G401 (cell line): ENCODE measurements at regions not wholly inside any gene's neighbourhood (a gene's known extent, or its start where the extent isn't known, plus 50 kb on each side); places are given as distances from the start of the nearest gene placed in this dataset.
"Not testable (repeated sequence)": the region's sequence is repeated elsewhere in the genome, so short reads cannot be mapped to it uniquely, and the experiment has no call there.

Experiments used
- DNase-seq: peaks from one replicate; pipeline ENCODE4 v3.0.0-alpha.2; 2015; ENCODE audit warnings: low spot score
- in situ Hi-C: cut with HindIII; loops from 2 replicates; pipeline ENCODE4 v1.10.0; 2016; ENCODE audit warnings: low sequenced_read_pairs, mixed read lengths

DNA sequence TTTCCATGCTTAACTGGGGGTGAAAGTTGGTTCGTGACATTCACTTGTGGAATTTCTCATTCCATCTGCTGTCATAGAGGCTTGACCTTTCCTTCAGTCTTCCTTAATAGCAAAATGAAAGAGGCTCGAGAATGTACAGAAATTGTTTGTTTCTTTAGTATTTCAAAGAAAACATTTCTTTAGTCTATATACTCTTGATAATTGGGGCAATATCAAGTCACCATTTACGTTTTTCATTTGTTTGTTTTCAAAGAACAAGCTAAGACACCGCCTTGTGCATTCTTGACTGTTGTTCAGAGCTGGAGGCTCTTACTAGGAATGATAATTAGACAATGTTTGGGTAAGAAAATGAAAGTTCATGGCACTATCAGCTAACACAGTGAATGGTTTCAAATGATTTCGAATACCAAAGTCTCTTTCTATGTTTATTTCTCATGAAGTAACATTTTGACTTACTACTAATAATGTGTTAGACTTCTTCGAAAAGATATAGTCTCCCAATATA, 835.4 kb downstream of the SEMA5A start:
- in situ Hi-C loops = no loop called here
- no peak for DNase-seq

DNA sequence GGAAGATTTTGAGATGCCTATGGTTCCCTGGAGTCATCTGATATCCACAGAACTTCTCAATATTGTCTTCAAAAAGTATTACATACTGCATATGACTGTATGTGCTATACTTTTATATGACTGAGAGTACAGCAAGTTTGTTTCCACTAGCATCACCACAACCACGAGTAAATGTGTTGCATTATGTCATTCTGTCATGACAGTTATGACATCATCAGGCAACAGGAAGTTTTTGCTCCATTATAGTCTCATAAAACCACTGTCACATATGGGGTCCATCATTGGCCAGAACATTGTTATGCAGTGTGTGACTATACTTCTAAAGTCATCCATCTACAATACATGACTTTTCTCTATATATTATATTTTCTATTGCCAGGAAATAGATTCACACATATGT, 831.7 kb downstream of the SEMA5A start:
- no peak for DNase-seq
- in situ Hi-C loops = no loop called here

GRCh38 chr5:8714861-8715260, 831.0 kb downstream of the SEMA5A start:
- in situ Hi-C loops = no loop called here
- no peak for DNase-seq

DNA sequence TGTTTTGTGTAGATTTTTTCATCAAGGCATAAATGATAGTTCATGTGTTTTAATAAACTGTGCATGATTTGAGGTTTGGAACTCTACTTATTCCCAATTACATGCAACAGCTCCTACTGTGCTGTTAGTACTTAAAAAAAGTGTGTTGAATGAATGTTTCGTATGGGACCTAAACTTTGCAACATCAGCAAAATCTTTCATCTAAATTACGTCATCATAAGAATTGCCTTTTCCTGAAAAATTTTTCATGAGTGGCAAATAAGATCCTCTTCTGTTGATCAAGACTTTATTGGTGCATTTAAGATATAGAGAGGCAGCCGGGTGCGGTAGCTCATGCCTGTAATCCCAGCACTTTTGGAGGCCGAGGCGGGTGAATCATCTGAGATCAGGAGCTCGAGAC, 826.1 kb downstream of the SEMA5A start:
- in situ Hi-C loops = no loop called here
- DNase-seq = no peak

GRCh38 chr5:8720506-8720905, 825.4 kb downstream of the SEMA5A start:
- in situ Hi-C loops = no loop called here
- DNase-seq = no peak

DNA sequence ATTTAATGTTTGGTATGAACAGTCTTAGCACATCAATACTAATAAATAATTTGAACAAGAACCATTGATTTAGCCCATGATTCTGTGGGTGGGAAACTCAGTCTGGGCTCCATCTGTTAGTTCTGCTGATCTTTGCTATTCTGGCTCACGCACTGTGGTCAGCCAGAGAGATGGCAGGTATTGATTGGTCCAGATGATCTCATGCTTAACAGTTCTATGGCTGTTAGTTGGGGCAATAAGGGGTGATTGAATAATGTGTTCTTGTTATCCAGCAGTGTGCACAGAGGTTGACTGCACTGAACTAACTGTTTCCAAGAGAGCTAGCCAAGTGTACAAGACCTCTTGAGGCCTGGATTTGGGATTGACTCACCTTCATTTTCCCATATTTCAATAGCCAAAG, 824.3 kb downstream of the SEMA5A start:
- DNase-seq = no peak
- in situ Hi-C loops = no loop called here

DNA sequence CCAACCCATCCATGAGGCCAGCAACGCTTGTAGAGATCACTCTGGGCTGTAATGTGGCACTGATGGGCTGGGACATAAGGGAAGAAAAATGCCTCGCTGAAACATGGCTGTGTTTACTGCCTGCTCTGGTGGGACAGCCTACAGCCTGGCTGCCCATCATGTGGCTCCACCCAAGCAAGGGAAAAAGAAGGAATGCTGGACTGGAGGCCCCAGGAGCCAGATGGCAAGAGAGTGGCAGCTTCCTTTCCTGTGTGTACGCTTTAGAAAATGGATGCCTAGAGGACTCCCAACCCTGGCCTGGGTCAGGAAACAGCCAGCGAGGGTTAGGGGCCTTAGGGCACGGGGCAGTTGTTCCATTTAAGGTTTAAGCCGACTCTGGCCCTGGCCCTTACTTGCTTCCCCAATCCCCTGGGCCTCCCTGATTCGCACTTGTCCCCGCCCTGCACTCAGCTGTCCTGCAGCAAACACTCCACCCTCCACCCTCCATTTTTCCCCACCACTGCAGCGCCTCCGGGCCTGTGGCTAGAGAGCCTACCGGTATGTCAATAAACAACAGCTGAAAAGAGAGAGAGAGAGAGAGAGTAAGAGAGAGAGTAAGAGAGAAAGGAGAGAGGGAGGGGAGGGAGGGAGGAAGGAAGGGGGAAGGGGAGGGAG, 819.4 kb downstream of the SEMA5A start:
- in situ Hi-C loops = no loop called here
- DNase-seq = no peak

DNA sequence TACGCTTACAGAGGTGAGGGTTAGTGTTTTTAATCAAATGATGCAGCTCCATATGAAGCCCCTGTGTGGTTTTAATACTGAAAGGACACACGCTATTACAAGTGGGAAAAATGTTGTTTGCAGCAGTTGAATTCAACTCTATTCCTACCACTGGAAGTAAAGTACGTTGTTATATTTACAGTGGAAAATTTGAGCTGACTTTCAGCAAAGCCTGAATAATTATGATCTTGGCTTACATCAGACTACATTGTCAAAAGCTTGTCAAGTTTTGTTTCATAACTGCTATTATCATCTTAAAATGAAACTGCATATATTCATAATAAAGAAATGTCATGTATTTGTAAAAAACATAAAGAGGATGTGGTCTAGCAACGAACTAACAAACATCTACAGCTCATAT, 818.5 kb downstream of the SEMA5A start:
- in situ Hi-C loops = no loop called here
- no peak for DNase-seq

- no peak for DNase-seq
- in situ Hi-C loops = no loop called here
These were observed 816.4 kb downstream of the SEMA5A start for GRCh38 chr5:8729437-8729836.

- in situ Hi-C loops = no loop called here
- no peak for DNase-seq
These were observed 815.7 kb downstream of the SEMA5A start for GRCh38 chr5:8730194-8730593.

- DNase-seq, in situ Hi-C loops: not testable (repeated sequence)
These were observed 814.8 kb downstream of the SEMA5A start for GRCh38 chr5:8731110-8731509.

GRCh38 chr5:8740595-8740994, 805.3 kb downstream of the SEMA5A start:
- in situ Hi-C loops = no loop called here
- DNase-seq = no peak

GRCh38 chr5:8749556-8749955, 796.3 kb downstream of the SEMA5A start:
- no peak for DNase-seq
- in situ Hi-C loops = no loop called here

GRCh38 chr5:8750100-8750499, 795.8 kb downstream of the SEMA5A start:
- no peak for DNase-seq
- in situ Hi-C loops = no loop called here

GRCh38 chr5:8751971-8752370, 793.9 kb downstream of the SEMA5A start:
- in situ Hi-C loops = no loop called here
- DNase-seq = no peak

DNA sequence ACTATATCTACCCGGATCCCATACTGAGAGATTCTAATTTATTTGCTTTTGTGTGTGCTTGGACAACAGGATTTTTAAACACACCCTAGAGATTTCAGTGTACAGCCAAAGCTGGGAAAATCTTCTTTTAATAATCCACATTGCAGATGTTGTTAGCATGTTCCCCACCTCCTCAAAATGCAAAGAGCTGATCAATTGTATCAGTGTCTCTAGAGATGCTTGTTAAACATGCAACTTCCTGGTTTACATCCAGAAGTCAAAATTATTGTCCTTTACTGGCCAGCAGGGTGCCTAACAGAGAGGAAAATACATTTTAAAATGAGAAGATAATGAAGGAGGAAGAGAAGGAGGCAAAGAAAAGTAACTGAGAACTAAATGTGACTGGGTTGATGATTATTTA, 793.3 kb downstream of the SEMA5A start:
- in situ Hi-C loops = no loop called here
- DNase-seq = no peak

- in situ Hi-C loops = no loop called here
These were observed 789.3 kb downstream of the SEMA5A start for GRCh38 chr5:8756498-8757084.

DNA sequence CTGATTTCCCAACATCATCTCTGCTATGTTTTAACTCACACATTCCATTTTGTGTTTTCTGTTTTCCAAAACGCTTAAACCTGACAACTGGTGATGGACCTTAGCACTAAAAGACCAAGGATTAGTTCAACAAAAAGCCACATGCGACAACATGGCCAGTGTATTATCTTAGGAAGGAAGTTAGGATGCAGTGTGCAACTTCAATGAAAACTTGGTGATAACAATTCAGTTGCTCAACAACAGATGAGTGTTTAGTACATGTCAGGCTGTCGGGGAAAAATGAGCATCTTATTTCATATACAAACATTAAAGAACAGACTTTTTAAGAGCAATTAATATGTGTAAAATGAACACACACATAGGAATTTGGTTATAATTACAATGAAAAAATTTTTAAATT, 780.0 kb downstream of the SEMA5A start:
- no peak for DNase-seq
- in situ Hi-C loops = no loop called here

More at GRCh38 chr5:8756498-8757084, 789.3 kb downstream of the SEMA5A start:
- DNase-seq = no peak

- DNase-seq = no peak
- in situ Hi-C loops = no loop called here
These were observed 779.4 kb downstream of the SEMA5A start for GRCh38 chr5:8766448-8766847.

- DNase-seq = no peak
- in situ Hi-C loops = no loop called here
These were observed 778.8 kb downstream of the SEMA5A start for GRCh38 chr5:8767111-8767510.

DNA sequence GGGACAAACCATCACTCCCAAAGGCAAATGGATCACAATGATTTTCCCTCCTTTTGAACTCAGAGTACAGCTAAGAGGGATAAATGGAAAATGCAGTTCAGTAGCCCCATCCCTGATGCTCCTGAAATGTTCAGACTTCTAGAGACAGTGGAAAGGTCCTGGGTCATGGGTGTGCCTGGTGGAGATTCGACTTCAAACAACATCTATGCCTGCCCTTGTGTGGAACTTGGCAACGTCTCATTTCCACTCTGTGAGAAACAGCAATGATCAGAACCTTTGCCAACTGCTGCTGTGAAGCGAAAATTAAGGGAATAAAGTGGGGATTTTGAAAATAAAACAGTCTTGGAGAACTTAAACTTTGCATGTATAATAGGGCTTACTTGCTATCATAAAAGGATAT, 778.1 kb downstream of the SEMA5A start:
- in situ Hi-C loops = no loop called here
- DNase-seq = no peak
